Esophagus squamous epithelium (tissue), 5 donors: ENCODE measurements at regions not wholly inside any gene's neighbourhood (a gene's known extent, or its start where the extent isn't known, plus 50 kb on each side); places are given as distances from the start of the nearest gene placed in this dataset.

Experiments
- DNase-seq: peaks from one replicate; lab custom pipeline; 2025; lab: John Stamatoyannopoulos, UW
- H3K27ac ChIP-seq, 4 donors: fragments of 200-600 bp; sonication (generic); one replicate each; pipeline ENCODE4 v1.5.1; 2016 to 2019; ENCODE audit warnings: mild to moderate bottlenecking in 1 of 4
- H3K27me3 ChIP-seq, 4 donors: fragments of 200-600 bp; sonication (generic); 1 replicate in 3 of 4; 2 replicates in 1 of 4; pipeline versions ENCODE4 v1.5.1 to v1.6.0; 2017 to 2021; ENCODE audit warnings: antibody characterized with exemption in 1 of 4
- H3K36me3 ChIP-seq, 3 donors: fragments of 200-600 bp; sonication (generic); one replicate each; pipeline ENCODE4 v1.5.1; 2016 to 2019
- H3K4me1 ChIP-seq, 3 donors: fragments of 200-600 bp; sonication (generic); one replicate each; pipeline ENCODE4 v1.5.1; 2017 to 2019
- H3K4me3 ChIP-seq, 4 donors: fragments of 200-600 bp; sonication (generic); 1 replicate in 3 of 4; 2 replicates in 1 of 4; pipeline ENCODE4 v1.5.1; 2016 to 2019; ENCODE audit warnings: mild to moderate bottlenecking in 2 of 4, moderate library complexity in 1 of 4
- H3K9me3 ChIP-seq, 3 donors: fragments of 200-600 bp; sonication (generic); one replicate each; pipeline ENCODE4 v1.5.1; 2016 to 2019
- CTCF ChIP-seq, 6 experiments: fragments of 450-650 bp in 4 of 6; fragments of 200-600 bp in 2 of 6; sonication (generic) in 2 of 6; IDR thresholded peaks; one replicate each; pipeline ENCODE4 v1.5.1; 2016 to 2019; ENCODE audit warnings: antibody characterized with exemption in 6 of 6, mild to moderate bottlenecking in 4 of 6, moderate library complexity in 4 of 6
- POLR2A ChIP-seq, 4 donors: fragments of 450-650 bp; IDR thresholded peaks; one replicate each; pipeline ENCODE4 v1.6.1; 2017; ENCODE audit warnings: antibody characterized with exemption in 4 of 4, mild to moderate bottlenecking in 4 of 4, moderate library complexity in 3 of 4
- WGBS, 2 donors: methylation state at CpG; one replicate each; pipeline ENCODE4 v1.1.5; 2018; 5-methylcytosine and 5-hydroxymethylcytosine counted together
- intact Hi-C: fragments of 100-400 bp; cut with DNase I; formaldehyde crosslinking; loops from one replicate; pipeline ENCODE4 v1.15.0; 2022
- donor health status: DM: yes; HTN: yes; CAD: no.

GRCh38 chr3:29143151-29143550 is 137.7 kb upstream of the RBMS3 start:
- intact Hi-C loops: no loop called here
- no peak for DNase-seq
- H3K27ac ChIP-seq: no peak overlapping the region
- WGBS, 2 donors: 81 to 83% methylated on average over 3 of the region's 3 CpGs
- H3K36me3 ChIP-seq: no peaks in the 10 kb centered on the region
- H3K27me3 ChIP-seq: no peaks in the 10 kb centered on the region
- TF ChIP-seq POLR2A (IDR thresholded peaks at IDR 0.05) (no peak), CTCF (IDR thresholded peaks at IDR 0.05) (no peak)
- no peaks in the 10 kb centered on the region for H3K9me3 ChIP-seq
- H3K4me3 ChIP-seq: no peak overlapping the region
- H3K4me1 ChIP-seq: peaks cover 0 to 31% (median 10%) of the 10 kb centered on the region in 3 donors

- WGBS, 2 donors: 23 to 32% methylated on average over 3 of the region's 3 CpGs
- TF ChIP-seq CTCF (IDR thresholded peaks at IDR 0.05) (no peak), POLR2A (IDR thresholded peaks at IDR 0.05) (no peak)
- DNase-seq: no peak
Observed at GRCh38 chr3:29144361-29144760, 136.5 kb upstream of the RBMS3 start.

GRCh38 chr3:29144807-29145206 is 136.1 kb upstream of the RBMS3 start:
- no peaks in the 10 kb centered on the region for H3K9me3 ChIP-seq
- H3K27me3 ChIP-seq: no peaks in the 10 kb centered on the region
- intact Hi-C loops: no loop called here
- no peak for DNase-seq
- WGBS, 2 donors: 12 to 21% methylated on average over 4 of the region's 4 CpGs
- peaks cover 0 to 31% (median 10%) of the 10 kb centered on the region in 3 donors for H3K4me1 ChIP-seq
- no peak overlapping the region for H3K4me3 ChIP-seq
- TF ChIP-seq CTCF (IDR thresholded peaks at IDR 0.05): no peak
- no peak for TF ChIP-seq POLR2A (IDR thresholded peaks at IDR 0.05)
- no peaks in the 10 kb centered on the region for H3K36me3 ChIP-seq
- H3K27ac ChIP-seq: no peak overlapping the region

More at GRCh38 chr3:29144361-29144760, 136.5 kb upstream of the RBMS3 start:
- Histone ChIP-seq H3K9me3 (no peaks in the 10 kb centered on the region), H3K27ac (no peak overlapping the region), H3K4me1 (peaks cover 0 to 31% (median 10%) of the 10 kb centered on the region in 3 donors), H3K36me3 (no peaks in the 10 kb centered on the region), H3K27me3 (no peaks in the 10 kb centered on the region), H3K4me3 (no peak overlapping the region)
- intact Hi-C loops: no loop called here

- no peak for TF ChIP-seq CTCF (IDR thresholded peaks at IDR 0.05)
- TF ChIP-seq POLR2A (IDR thresholded peaks at IDR 0.05): no peak
- no peaks in the 10 kb centered on the region for H3K36me3 ChIP-seq
- H3K4me1 ChIP-seq: peaks cover 0 to 31% (median 10%) of the 10 kb centered on the region in 3 donors
- H3K9me3 ChIP-seq: no peaks in the 10 kb centered on the region
- H3K4me3 ChIP-seq: no peak overlapping the region
- H3K27me3 ChIP-seq: no peaks in the 10 kb centered on the region
- DNase-seq: no peak
- H3K27ac ChIP-seq: no peak overlapping the region
- intact Hi-C loops: no loop called here
- 86 to 89% methylated on average over 1 of the region's 1 CpG for WGBS, 2 donors
Observed at GRCh38 chr3:29145360-29145759, 135.5 kb upstream of the RBMS3 start.

GRCh38 chr3:29152379-29152778 is 128.5 kb upstream of the RBMS3 start:
- DNase-seq: no peak
- no peaks in the 10 kb centered on the region for H3K9me3 ChIP-seq
- no peaks in the 10 kb centered on the region for H3K27me3 ChIP-seq
- TF ChIP-seq POLR2A (IDR thresholded peaks at IDR 0.05) (no peak), CTCF (IDR thresholded peaks at IDR 0.05) (no peak)
- intact Hi-C loops: no loop called here
- no peaks in the 10 kb centered on the region for H3K4me1 ChIP-seq
- no peak overlapping the region for H3K27ac ChIP-seq
- no peaks in the 10 kb centered on the region for H3K36me3 ChIP-seq
- WGBS, 2 donors: 68 to 75% methylated on average over 2 of the region's 2 CpGs
- no peak overlapping the region for H3K4me3 ChIP-seq
